SK-N-MC (cell line): ENCODE measurements at regions not wholly inside any gene's neighbourhood (a gene's known extent, or its start where the extent isn't known, plus 50 kb on each side); places are given as distances from the start of the nearest gene placed in this dataset.

Source experiments
- DNase-seq: peaks from one replicate; pipeline ENCODE4 v3.0.0-alpha.2; 2011; ENCODE audit warnings: low read depth, low spot score
- H3K27ac ChIP-seq: fragments of 200-600 bp; sonication (generic); 2 replicates; pipeline ENCODE4 v1.5.1; 2016; ENCODE audit warnings: mixed run types
- H3K36me3 ChIP-seq: fragments of 200-600 bp; sonication (generic); 2 replicates; pipeline ENCODE4 v1.6.1; 2017; ENCODE audit warnings: antibody characterized with exemption, low read length, mixed read lengths; ENCODE audit not compliant: insufficient read depth
- H3K4me3 ChIP-seq: fragments of 200-600 bp; sonication (generic); 2 replicates; pipeline ENCODE4 v1.5.1; 2016
- H3K9ac ChIP-seq: fragments of 200-600 bp; sonication (generic); 2 replicates; pipeline ENCODE4 v1.8.0; 2017; ENCODE audit warnings: mixed run types, mixed read lengths; ENCODE audit not compliant: insufficient read length
- H3K9me3 ChIP-seq: fragments of 200-600 bp; sonication (generic); 2 replicates; pipeline ENCODE4 v1.6.1; 2017; ENCODE audit warnings: low read depth, mild to moderate bottlenecking, antibody characterized with exemption, low read length, moderate library complexity, mixed read lengths
- EZH2 ChIP-seq: fragments of 200-600 bp; sonication (generic); IDR thresholded peaks from one replicate; pipeline ENCODE4 v1.6.1; 2017; ENCODE audit warnings: antibody characterized with exemption
- FOXP2 ChIP-seq: optimal IDR thresholded peaks from 2 replicates; pipeline ENCODE3; 2011; ENCODE audit warnings: mild to moderate bottlenecking, moderate library complexity; ENCODE audit not compliant: insufficient read depth; ENCODE audit errors: extremely low read length, control extremely low read depth
- POLR2AphosphoS5 ChIP-seq: IDR thresholded peaks from 2 replicates; pipeline ENCODE4 v1.6.1; 2012; ENCODE audit warnings: mild to moderate bottlenecking, low read depth, low read length, borderline replicate concordance

DNA sequence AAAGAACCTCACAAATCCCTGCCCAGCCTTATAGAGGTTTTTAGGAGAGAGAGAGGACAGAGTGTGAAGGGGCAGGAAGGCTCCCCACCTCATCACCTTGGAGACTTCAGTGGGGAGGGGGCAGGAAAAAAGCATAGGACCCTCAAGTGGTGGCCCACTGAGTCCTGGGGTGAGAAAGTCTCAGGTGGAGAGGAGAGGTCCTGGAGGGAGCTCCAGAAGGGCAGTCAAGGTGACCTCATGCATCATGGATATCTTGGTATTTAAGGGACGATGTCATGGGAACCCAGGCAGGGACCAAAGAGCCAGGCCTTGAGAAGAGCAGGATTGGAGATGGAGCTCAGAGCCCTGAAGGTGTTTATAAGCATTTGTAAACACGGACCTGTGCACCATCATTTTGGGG lies 204.5 kb downstream of the SLC4A3 start:
- H3K9ac ChIP-seq, result no peak overlapping the region
- no peak for TF ChIP-seq FOXP2
- no peak for TF ChIP-seq POLR2AphosphoS5
- TF ChIP-seq EZH2, result no peak
- no peak overlapping the region for H3K4me3 ChIP-seq
- no peak overlapping the region for H3K27ac ChIP-seq
- no peaks in the 10 kb centered on the region for H3K9me3 ChIP-seq
- no peak for DNase-seq
- no peaks in the 10 kb centered on the region for H3K36me3 ChIP-seq

DNA sequence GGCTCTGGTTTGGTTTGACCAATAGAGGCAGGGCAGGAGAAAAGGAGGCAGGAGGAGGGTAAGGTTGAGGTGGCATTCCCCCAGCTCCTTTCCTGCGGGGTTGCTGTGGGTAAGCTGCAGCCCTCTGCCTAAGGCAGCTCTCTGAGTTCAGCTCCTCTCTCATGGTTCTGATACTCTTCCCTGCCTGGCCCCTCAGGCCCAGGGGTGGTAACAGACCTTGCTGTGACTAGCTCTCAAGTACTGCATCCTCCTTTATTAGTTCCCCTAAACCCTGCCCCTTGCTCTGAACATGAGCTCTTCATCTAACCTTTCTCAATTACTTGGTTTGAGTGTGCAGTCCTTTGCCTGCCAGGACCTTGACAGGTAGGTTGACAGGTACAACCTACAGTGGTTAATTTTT lies 205.5 kb downstream of the SLC4A3 start:
- Histone ChIP-seq H3K36me3 (no peaks in the 10 kb centered on the region), H3K9ac (no peak overlapping the region)
- DNase-seq, result no peak

DNA sequence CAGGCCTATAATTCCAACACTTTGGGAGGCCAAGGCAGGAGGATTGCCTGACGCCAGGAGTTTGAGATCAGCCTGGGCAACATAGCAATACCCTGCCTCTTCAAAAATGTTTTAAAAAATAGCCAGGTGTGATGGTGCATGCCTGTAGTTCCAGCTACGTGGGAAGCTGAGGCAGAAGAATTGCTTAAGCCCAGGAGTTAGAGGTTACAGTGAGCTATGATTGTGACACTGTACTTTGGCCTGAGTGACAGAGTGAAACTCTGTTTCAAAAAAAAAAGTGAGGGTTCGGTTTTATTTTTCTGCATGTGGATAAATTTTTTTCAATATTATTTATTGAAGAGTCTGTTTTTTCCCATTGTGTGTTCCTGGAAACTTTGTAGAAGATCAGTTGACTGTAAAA lies 208.1 kb downstream of the SLC4A3 start:
- Histone ChIP-seq H3K36me3 (no peaks in the 10 kb centered on the region), H3K4me3 (no peak overlapping the region), H3K9me3 (no peaks in the 10 kb centered on the region), H3K9ac (no peak overlapping the region), H3K27ac (no peak overlapping the region)
- no peak for TF ChIP-seq FOXP2
- no peak for TF ChIP-seq EZH2
- TF ChIP-seq POLR2AphosphoS5, result no peak
- no peak for DNase-seq

More for the DNA sequence above, 205.5 kb downstream of the SLC4A3 start:
- no peaks in the 10 kb centered on the region for H3K9me3 ChIP-seq
- no peak overlapping the region for H3K4me3 ChIP-seq
- H3K27ac ChIP-seq, result no peak overlapping the region
- TF ChIP-seq POLR2AphosphoS5 (no peak), EZH2 (no peak), FOXP2 (no peak)

DNA sequence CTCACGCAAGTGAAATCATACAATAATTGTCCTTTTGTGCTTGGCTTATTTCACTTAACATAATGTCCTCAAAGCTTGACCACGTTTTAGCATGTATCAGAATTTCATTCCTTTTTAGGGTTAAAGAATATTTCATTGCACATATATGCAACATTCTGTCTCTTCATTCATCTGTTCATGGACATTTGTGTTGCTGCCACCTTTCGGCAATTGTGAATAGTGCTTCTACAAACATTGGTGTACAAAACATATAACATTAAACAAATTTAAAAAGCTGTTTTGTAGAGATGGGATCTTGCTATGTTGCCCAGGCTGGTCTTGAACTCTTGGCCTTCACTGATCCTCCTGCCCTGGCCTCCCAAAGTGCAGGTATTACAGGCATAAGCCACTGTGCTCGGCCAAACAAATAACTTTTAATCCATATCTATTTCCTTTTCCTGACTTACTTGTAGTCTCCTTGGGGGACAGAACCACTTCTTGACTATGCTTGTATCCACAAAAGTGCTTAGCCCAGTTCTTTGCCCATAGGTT lies 209.3 kb downstream of the SLC4A3 start:
- Histone ChIP-seq H3K36me3 (no peaks in the 10 kb centered on the region), H3K9me3 (no peaks in the 10 kb centered on the region), H3K4me3 (no peak overlapping the region), H3K27ac (no peak overlapping the region), H3K9ac (no peak overlapping the region)
- DNase-seq, result no peak
- TF ChIP-seq POLR2AphosphoS5, result no peak

DNA sequence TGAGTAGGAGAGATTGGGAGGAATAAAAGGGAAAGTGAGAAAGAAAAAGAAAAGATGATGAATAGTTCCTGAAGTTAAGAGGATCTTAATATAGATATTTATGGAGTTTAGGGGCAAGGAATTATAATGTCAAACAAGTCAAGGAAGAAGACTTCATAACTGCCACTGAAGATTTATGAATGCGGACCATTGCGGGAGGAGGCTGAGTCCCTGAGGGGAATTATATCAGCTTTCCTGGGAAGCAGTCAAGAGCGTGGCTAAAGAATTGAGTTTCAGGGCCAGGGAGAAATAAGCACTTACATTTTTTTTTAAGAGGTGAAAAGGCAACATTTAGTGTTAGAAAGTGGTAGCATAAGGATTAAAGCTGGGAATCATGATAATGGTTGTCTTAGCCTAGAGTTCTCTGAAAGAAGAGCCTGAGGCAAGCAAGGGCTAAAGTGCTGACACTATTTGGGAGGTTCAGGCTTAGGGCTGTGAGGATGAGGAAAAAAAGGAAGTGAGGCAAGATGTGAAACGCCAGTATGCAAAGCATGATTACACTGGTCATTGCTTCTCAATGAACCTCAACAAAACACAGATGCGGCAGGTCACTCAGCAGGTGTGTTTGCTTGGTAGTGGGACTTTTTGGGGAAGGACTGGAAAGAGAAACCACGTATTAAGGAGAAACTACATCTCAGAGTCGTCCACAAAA lies 217.1 kb downstream of the SLC4A3 start:
- Histone ChIP-seq H3K9ac (no peak overlapping the region), H3K4me3 (no peak overlapping the region), H3K36me3 (no peaks in the 10 kb centered on the region), H3K27ac (no peak overlapping the region), H3K9me3 (no peaks in the 10 kb centered on the region)
- TF ChIP-seq FOXP2 (no peak), POLR2AphosphoS5 (no peak), EZH2 (no peak)
- no peak for DNase-seq

DNA sequence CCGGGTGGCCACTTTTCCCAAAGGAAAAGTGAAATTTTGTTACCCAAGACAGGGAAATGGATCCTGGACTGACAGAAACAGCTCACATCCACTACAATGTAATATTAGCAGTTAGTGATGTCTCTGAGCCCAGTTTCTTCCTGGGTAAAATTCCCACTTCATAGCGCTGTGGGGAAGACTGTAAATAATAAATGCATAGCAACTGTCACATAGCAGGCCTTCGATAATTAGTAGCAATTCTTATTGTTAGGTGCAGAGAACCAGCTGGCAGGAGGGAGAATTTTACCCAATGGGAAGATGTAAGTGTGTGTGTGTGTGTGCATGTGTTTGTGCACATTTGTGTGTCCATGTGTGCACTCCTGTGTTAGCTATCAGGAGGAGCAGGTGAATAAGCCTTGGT lies 221.5 kb downstream of the SLC4A3 start:
- no peak for TF ChIP-seq FOXP2
- no peak for TF ChIP-seq EZH2
- TF ChIP-seq POLR2AphosphoS5, result no peak
- H3K9me3 ChIP-seq, result no peaks in the 10 kb centered on the region
- H3K27ac ChIP-seq, result no peak overlapping the region
- DNase-seq, result no peak
- no peaks in the 10 kb centered on the region for H3K36me3 ChIP-seq
- H3K4me3 ChIP-seq, result no peak overlapping the region
- H3K9ac ChIP-seq, result no peak overlapping the region

DNA sequence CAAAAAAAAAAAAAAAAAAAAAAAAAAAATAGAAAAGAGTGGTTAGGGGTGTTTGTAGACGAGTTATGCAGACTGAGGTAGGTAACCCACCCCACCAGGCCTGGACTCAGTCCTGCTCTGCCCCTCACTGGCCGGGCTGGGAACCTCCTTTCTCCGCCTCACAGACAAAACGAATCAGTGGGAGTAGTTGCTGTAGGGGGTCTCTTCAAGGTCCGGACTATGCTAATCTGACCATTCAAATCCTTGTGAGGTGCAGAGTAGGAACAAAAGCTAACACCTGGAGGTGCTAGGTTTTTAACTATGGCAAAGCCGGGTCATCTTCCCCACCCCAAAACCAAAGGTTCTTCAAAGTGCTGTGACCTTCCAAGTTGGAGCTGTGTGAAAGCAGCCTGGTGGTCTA lies 223.7 kb downstream of the SLC4A3 start:
- DNase-seq, result no peak
- no peak overlapping the region for H3K27ac ChIP-seq
- TF ChIP-seq FOXP2 (no peak), POLR2AphosphoS5 (no peak), EZH2 (no peak)
- peak overlapping the region; percentile 44; the same call in 1 of the 2 replicates for H3K4me3 ChIP-seq
- no peaks in the 10 kb centered on the region for H3K9me3 ChIP-seq
- H3K9ac ChIP-seq, result no peak overlapping the region
- H3K36me3 ChIP-seq, result no peaks in the 10 kb centered on the region

DNA sequence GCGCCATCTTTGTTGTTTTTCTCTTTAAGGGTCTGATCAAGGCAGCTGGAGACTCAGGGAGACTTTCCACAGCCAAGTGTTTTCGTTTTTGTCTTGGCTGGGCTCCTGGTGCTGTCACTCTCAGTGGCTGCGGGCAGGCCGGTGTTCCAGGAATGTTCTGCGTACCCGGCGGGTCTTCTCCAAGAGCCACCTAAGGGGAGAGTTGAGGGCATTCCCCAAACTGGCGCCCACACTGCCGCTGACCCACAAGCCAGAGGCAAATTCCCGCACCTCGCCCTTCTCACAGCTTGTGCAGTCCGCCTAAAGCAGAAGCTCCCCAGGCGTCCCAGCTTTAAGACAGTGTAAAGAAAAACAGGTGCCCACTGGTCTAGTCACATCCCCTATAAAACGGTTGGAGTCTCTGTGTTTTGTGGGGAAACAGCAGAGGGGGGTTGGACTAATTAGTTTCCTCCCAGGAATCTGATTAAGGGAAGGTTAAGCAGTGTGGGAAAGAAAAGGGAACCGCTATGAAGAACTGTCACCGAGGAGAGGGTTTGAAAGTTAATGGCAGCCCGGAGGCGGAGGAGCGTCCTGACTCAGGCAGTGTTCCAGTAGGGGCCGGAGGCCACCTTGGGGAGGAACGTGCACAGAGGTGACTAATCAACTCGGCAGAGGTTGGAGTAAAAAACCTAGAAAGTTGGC lies 224.5 kb downstream of the SLC4A3 start:
- TF ChIP-seq POLR2AphosphoS5, result peak; percentile 38; the same call in 1 of the 2 replicates
- no peak for TF ChIP-seq EZH2
- Histone ChIP-seq H3K4me3 (peak overlapping the region; percentile 77), H3K9me3 (no peaks in the 10 kb centered on the region), H3K9ac (peak overlapping the region; percentile 8), H3K27ac (no peak overlapping the region), H3K36me3 (no peaks in the 10 kb centered on the region)
- peak; percentile 73 for DNase-seq
